NCI-H345 treated with DMSO at 0.1 percent for 48 hours (cell line): ENCODE measurements at regions not wholly inside any gene's neighbourhood (a gene's known extent, or its start where the extent isn't known, plus 50 kb on each side); places are given as distances from the start of the nearest gene placed in this dataset.
"Not testable (repeated sequence)": the region's sequence is repeated elsewhere in the genome, so short reads cannot be mapped to it uniquely, and the experiment has no call there.

ENCODE experiments used
- DNase-seq: peaks from one replicate; lab custom pipeline; 2025; ENCODE audit not compliant: unreplicated experiment; lab: John Stamatoyannopoulos, UW

GRCh38 chr11:114929351-114930000 lies 251.1 kb downstream of the NXPE2 start:
- no peak for DNase-seq

- no peak for DNase-seq
These were observed 260.5 kb downstream of the NXPE2 start for GRCh38 chr11:114938799-114939198.

DNA sequence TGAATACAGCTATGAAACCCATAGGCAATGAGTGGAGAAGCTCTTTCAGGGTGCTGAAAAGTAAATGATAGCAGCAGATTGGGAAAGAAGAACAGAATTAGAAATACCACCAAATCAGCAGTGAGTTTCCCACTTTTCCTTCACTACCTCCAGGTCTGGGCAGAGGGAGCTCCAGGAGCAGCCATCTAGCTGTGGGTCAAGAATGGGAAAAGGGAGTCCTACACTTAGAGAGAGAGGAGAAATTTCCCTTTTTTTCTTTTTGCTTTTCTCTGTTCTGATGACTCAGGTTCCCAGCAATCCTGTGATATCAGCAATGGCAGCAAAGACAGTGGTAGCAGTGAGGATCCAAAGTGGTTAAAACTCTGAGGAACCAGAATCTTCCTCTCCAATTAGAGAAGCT lies 263.9 kb downstream of the NXPE2 start:
- no peak for DNase-seq

GRCh38 chr11:114949614-114950351 lies 271.5 kb downstream of the NXPE2 start:
- DNase-seq = no peak

GRCh38 chr11:114953039-114953438 lies 274.7 kb downstream of the NXPE2 start:
- DNase-seq = no peak

DNA sequence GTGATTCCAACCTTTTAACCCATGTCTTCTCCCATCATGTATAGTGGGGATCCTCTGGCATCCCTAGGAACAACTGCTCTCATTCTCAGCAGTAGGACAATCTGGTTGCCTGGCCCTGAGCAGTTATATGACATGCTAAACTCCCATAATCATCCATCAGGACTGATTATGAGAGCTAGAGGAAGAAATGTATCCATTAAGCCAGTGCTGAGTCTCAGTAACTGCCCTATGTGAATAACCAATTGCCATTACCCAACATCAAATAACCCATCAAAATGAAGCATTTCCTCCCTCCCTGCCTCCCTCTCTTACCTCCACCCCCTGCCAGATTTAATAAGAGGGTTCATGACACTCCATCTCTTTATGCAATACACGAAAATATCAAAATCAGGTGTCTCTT lies 277.6 kb downstream of the NXPE2 start:
- no peak for DNase-seq

GRCh38 chr11:114956566-114956965 lies 278.2 kb downstream of the NXPE2 start:
- DNase-seq = no peak

- no peak for DNase-seq
These were observed 281.7 kb downstream of the NXPE2 start for GRCh38 chr11:114959953-114960505.

- DNase-seq = not testable (repeated sequence)
These were observed 282.5 kb downstream of the NXPE2 start for GRCh38 chr11:114960819-114961218.

- DNase-seq = no peak
These were observed 286.4 kb downstream of the NXPE2 start for GRCh38 chr11:114964676-114965214.

GRCh38 chr11:114970927-114971645 lies 292.8 kb downstream of the NXPE2 start:
- no peak for DNase-seq

DNA sequence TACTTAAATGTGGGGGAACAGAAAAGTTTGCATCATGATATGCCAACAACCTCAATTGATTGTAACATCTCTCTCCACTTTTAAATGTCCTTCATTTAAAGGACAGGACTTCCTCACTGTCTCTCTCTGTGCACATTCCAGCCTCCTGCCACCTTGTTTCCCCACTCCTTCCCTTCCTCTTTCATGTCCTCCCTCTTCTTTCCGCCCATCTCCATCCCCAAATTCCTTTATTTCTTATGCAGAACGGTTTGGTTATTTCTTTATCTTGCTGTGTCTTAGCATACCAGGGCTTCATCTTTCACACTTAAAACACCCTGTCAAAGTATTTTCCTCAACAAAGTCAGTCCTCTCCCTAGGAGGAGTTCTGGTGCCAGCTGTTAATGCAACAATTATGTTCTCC lies 293.8 kb downstream of the NXPE2 start:
- no peak for DNase-seq

- DNase-seq = no peak
These were observed 299.3 kb downstream of the NXPE2 start for GRCh38 chr11:114977651-114978050.

GRCh38 chr11:114982141-114982540 lies 303.8 kb downstream of the NXPE2 start:
- DNase-seq = no peak

DNA sequence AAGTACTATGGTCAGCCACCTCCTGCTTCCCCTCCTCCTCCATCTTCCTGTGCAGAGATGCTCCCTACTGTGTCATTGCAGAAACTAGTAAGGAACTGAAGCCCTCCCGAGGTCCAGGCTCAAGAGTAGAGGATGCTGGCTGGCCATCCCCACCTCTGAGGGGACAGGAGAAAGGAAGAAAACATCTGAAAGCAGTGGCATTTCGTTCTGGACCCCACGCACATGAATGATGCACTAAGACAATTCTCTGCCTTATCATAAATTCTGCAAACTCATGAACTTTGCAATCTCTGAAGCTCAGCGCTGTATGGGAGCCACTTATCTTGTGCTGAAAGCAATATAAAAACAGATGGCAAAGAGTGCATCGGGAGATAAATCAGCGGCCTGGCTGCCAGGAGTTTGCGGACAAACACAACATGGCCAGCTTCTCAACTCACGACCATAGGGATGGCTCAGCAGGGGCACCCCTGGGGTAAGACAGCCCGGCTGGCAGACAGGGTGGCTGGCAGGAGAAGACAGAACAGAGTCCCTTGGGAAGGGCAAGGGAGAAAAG lies 306.4 kb downstream of the NXPE2 start:
- DNase-seq = no peak

GRCh38 chr11:114986365-114986764 lies 308.0 kb downstream of the NXPE2 start:
- DNase-seq = no peak

GRCh38 chr11:114987186-114987760 lies 308.9 kb downstream of the NXPE2 start:
- no peak for DNase-seq

DNA sequence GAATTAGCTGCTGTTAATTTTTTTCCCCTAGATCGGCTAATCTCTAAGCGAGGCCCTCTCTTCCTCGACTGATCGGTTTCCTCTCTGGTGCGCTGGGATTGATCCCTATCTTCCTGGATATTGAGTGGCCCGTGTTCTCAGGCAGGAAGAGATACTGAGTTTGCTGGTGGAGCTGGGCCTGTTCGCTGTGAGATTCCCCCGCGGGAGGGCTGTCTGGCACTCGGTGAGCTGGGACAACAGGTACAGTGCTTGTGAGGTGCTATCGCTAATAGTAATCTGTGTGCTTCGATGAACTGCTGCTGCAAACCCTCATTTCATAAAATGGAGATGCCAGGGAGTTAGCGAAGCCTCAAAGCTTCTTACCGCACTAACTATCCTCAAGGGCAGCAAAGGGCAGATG lies 310.3 kb downstream of the NXPE2 start:
- no peak for DNase-seq

DNA sequence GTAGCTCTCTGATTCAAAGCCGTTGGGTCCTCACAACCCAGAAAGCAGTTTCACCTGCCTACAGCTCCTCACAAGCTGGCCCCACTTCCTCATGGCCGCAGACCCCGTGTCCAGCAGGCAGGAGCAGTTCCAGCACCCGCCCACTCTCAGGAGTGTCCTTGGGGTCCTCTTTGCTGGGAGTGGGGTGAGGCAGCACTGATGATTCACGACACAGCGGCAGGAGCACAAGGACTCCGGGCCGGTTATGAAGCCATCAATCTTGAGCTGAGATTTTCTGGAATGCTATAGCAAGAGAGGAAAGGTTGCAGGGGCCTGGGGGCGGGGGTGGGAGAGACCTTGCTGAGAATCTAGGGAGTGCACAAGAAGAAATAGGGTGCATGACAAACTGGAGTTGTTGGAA lies 311.2 kb downstream of the NXPE2 start:
- DNase-seq = no peak

GRCh38 chr11:115005663-115006062 lies 327.3 kb downstream of the NXPE2 start:
- DNase-seq = no peak

- no peak for DNase-seq
These were observed 329.5 kb downstream of the NXPE2 start for GRCh38 chr11:115007851-115008250.
